ENCODE measurements at regions not wholly inside any gene's neighbourhood (a gene's known extent, or its start where the extent isn't known, plus 50 kb on each side); places are given as distances from the start of the nearest gene placed in this dataset.
"Not testable (repeated sequence)": the region's sequence is repeated elsewhere in the genome, so short reads cannot be mapped to it uniquely, and the experiment has no call there.

DNA sequence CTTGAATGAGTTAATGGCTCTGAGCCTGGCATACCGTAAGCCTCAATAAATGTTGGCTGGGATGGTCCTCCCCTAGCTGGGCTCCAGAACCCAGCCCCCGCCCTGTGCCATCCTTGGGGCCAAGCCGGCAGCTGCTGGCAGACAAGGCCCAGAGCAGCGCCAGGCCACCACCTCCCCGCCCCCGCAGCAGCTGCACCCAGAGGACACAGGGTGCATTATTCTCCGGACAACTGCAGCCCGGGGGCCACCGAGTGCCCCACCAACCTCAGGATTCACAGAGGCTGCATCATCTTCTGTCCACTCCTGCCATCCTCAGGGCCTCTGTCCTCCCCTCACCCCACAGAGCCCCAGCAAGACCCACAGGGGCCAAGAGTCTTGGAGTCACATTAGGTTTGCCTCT, 92.7 kb downstream of the NCOR2 start:
- no peak for DNase-seq

DNA sequence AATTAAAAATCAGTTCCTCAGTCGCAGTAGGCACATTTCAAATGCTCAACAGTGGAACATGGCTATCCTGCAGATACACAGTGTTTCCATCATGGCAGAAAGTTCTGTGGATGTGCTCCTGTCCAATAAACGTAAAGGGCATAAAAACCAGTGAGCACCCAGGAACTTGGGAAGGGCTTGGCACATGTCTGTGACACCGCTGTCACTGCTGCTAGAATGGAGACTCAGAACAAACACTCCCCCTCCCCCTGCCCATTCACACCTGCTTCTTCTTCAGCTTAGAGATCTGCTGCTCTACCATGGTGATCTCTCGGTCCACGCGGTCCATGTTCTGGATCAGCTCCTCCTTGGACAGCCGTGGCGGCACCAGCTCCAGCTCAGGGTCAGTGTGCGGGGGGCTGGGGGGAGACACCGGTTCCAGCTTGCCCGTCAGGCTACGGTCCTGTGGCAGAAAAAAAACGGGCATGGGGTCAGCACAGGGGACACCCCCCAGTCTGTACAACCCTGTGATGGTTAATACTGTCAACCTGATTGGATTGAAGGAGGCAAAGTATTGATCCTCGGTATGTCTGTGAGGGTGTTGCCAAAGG, 94.6 kb downstream of the NCOR2 start:
- no peak for DNase-seq

DNA sequence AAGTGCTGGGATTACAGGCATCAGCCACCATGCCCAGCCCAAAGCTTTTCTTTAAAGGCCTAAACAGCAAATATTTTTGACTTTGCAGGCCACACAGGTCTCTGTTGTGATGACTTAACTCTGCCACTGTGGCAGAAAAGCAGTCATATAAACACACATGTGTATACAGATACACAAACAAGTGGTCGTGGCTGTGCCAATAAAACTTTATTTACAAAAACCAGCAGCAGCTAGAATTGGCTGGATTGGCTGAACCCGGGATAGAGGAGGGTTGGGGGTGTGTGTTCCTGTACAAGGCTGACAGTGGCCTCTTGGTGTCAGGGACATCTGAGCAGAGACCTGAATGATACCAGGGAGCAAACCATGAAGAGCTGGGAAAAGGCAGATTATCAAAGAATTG, 95.6 kb downstream of the NCOR2 start:
- no peak for DNase-seq

DNA sequence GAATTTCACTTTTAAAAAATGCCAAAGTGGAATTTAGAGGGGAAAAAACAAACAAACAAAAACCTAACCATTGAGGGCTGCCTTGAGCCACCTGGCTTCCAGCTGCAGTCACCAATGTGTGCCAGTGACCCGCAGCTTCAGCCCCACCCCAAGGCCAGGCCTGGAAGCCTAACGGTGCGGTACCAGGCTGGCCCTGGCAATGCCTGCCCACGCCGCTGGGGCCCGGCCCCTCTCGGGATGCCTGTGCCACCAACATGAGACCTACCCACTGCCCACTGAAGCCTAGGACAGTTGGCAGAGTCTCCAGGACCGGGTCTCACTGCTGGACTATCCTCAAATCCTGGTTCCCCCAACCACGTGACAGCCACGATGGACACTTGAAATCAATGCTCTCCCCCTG, 96.6 kb downstream of the NCOR2 start:
- no peak for DNase-seq

DNA sequence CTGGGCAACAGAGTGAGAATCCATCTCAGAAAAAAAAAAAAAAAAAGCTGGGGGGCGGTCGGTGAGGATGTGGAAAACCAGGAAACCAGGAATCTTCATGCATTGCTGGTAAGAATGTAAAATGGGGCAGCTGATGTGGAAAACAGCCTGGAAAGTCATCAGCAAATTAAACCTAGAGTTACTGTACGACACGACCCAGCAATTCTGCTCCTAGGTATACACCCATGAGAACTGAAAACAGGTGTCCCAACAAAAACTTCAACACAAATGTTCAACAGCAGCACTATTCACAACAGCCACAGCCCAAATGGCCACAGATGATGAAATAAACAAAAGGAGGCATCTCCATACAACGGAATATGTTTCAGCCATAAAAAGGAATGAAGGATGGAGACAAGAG, 97.3 kb downstream of the NCOR2 start:
- DNase-seq: no peak

DNA sequence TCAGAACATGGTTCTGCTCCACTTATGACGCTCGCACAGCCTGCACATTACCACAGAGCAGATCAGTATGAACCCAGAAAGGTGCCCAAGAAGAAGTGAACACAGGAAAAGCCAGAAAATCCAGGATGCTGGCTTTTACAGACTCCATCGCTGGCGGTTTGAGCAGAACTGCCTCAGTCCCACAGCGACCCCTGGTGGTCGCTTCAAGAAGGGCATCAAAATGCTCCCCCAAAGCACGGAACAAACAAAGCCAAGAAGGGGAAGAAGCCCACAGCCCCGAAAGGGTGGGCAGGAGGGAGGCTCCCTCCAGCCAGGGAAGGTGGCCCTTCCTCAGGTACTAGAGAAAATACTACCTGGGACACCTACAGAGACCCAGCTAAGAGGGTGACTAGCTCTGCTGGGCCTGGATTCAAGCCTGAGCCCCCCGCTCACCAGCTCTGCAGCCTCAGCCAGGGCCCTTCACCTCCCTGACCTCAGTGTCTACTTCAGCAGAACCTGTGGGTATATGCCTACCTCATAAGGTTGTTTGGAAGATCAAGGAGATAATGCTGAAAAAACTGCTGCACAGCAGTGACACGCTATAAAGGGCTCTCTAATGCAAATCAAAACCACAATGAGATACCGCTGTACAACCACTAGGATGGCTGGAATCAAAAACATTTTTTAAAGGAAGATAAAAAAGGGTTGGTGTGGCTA, 98.1 kb downstream of the NCOR2 start:
- DNase-seq: no peak

DNA sequence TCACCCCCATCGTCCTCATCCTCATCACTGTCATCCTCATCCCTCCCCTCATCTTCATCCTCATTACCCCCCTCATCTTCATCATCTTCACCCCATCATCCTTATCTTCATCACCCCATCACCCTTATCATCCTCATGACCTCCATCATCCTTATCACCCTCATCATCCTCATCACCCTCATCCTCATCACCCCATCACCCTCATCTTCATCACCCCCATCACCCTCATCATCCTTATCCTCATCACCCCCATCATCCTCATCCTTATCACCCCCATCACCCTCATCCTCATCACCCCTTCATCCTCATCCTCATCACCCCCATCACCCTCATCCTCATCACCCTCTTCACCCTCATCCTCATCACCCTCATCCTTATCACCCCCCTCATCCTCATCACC, 99.9 kb downstream of the NCOR2 start:
- DNase-seq: not testable (repeated sequence)

DNA sequence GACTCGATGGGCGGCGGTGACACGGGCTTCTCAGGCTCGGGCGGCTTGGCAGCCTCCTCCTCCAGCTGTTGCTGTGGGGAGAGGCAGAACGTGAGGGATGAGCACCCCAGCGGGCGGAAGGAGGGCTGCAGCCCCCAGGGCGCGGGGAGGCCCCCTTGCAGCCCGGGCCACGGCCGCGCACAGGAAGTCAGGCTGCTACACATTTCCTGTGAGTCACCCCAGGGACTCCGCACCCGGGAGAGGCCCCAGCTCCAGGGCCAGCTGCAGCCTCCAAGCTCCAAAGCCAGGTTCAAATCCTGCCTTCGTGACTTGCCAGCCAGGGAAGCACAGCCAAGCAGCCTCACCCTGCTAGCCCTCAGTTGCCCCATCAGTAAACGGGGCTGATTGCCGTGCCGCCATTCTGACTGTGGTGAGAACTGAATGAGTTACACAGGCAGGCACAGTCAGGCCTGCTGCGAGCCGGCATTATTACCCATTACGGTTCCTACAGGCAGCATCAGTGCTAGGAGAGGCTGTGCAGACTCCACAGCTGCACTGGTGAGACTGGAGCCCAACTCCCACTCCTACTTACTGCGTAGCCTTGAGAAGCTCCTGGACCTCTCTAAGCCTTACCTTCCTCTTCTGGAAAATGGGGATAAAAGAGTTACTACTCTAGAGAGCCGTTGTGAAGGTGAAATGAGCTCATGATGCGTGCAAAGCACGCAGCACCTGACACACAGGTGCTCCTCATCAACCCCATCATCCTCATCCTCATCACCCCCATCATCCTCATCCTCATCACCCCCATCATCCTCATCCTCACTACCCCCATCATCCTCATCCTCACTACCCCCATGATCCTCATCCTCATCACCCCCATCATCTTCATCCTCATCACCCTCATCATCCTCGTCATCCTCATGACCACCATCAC, 100.9 kb downstream of the NCOR2 start:
- DNase-seq: no peak

DNA sequence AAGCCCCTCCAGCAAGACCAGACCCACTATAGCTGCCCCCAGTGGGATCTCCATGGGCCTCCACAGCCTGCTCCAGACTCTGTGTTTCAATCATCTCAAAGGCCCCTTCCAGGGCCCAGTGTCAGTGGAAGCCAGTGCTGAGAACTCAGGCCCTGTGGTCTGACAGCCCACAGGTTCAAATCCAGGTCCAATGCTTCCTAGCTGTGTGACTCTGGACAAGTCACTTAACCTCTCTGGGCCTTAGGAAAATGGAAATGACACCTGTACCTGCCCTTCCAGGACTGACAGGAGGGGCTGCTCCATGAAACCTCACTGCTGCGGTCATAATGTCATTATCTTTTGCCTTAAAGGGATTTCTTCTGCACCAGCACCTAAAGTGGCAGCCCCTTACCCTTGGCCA, 101.9 kb downstream of the NCOR2 start:
- no peak for DNase-seq

DNA sequence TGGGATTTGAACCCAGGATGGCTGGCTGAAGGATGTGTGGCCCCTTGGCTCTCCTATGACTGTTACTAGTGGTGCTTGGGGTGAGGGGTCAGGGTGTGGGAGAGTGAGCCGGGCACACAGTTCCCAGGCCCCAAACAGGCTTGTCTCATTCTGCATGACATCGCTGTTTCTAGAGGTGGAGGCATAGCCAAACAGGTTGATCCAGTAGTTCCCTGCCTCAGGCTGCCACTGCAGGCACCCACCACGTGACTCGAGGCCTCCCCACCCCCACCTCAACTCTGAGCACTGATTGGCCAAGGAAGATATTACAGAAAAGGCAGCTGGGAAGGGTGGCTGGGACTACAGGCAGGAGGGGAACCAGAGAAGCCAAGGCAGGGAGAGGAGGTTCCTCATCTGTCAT, 102.6 kb downstream of the NCOR2 start:
- DNase-seq: no peak

DNA sequence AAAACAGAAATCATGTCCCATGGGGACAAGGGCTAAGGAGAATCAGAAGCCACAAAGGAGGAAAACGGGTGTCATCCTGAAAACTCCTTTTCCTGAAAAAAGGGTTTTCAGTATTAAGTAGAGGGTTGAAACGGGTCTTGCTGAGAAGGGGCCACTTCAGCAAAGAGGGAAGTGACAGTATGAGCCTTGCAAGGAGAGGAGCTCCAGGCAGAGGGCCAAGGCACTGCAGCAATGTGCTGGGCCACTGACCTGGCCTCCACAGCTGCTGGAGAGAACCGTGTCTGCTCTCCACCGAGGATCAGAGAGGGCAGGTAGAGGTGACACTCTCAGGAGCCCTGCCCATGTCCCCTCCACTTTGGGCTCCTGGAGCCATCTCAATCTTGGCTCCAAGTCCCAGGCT, 103.3 kb downstream of the NCOR2 start:
- no peak for DNase-seq

DNA sequence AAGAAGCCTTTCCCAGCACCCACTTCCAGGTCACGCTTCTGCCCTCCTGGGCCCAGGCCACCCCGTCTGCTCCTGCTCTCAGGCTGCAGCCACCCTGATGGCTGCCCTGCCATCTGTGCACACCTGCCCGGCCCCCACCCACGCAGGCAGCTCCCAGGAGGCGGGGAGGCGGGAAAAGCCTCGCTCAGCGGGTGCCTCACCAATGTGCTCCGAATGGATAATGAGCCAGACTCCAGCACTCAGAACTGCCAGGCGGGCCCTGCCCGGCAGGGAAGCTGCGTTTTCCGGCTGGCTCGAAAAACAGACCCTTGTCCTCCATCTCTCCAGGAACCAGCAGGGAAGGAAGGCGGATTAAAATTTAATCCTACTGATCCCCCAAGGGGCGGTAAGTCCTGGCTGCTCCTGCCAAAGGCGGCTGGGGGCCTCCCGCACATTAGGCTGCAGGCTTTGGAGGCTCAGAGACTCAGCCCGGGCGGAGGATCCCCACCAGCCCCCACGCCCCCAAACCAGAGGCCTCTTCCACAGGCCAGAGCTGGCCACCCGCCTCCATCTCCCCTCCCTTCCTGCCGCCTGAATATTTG, 104.0 kb downstream of the NCOR2 start:
- DNase-seq: peak; percentile 53

DNA sequence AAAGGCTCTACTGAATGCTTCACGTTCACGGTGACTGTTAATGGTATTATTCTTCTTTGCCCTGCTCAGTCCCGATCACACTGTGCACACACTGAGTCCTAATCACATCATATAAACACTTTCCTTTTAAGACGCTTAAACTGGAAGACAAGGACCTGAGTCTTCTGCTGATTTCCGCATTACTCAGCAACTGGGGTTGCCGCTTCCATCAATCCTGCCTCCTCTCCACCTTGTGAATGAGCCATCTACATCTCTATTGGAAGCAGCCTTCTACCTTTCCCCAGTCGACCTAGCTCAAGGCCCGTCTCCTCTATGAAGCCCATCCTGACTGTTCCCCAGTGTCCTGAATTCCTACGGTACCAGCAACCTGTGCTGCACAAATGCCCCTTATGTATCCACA, 104.7 kb downstream of the NCOR2 start:
- no peak for DNase-seq

DNA sequence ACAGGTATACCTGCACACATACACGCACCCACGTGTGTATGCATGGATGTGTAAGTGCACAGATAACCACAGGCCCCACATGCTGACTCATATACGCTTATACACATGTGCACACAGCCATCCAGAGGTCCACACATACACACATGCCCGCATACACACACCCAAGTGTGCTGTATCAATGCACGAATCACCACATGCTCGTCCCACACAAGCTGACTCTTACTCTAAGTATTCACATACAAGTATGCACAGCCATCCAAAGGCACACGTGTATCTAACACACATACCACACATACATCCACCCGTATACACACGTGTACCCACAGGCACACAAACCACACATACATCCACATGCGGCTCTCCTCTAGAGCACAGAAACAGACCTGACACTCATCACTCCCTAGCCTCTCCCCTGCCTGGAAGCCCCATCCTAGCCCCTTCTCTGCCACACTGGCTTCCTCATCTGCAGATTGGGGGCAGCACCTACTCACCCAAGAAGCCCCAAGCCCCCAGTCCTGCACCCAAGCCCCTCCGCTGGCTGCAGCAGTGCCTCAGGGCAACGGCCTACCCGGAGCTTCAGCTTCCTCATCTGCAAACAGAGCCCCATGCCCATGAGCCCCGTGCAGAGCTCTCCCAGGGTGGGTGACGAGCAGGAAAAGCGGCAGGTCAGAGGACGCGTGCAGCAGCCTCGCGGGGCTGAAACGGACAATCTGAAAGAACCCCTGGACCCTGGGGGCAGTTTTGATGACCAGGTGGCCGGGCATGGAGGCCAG, 105.4 kb downstream of the NCOR2 start:
- no peak for DNase-seq

DNA sequence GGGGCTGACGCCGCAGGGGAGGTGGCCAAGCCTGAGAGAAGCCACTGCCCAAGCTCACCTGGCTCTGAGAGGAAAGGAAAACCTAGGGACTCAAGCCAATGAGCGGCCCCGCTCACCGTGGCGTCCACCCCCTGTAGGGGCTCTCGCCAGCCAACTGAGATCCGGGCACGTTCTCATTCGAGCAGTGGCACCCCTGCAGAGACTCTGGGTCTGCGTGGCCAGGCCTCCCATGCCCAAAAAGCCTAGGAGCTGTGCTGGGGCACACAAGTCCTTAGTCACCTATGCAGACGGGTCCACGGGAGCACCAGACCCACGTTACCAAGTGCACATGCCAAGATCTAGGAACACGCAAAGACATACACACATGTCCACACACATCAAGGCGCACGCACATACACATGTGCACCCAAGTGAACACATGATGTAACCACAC, 106.2 kb downstream of the NCOR2 start:
- DNase-seq: no peak

DNA sequence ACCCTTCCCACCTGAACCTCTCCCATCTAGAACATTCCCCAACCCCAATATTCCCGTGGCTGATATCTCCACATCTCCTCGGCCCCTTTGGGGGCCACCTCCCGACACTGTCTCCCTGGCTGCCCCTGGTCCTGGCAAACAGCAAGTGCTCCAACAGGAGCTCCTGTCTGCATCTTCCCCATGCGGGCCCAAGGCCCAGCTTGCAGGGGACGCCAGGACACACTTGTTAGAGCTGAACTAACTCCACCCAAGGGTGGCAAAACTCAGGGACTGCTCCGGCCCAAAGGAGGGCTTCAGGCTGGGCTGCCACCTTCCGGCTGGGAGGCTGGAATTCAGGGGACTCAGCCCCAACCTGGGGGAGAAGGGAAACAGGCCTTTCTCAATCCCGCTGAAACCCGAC, 106.6 kb downstream of the NCOR2 start:
- no peak for DNase-seq

DNA sequence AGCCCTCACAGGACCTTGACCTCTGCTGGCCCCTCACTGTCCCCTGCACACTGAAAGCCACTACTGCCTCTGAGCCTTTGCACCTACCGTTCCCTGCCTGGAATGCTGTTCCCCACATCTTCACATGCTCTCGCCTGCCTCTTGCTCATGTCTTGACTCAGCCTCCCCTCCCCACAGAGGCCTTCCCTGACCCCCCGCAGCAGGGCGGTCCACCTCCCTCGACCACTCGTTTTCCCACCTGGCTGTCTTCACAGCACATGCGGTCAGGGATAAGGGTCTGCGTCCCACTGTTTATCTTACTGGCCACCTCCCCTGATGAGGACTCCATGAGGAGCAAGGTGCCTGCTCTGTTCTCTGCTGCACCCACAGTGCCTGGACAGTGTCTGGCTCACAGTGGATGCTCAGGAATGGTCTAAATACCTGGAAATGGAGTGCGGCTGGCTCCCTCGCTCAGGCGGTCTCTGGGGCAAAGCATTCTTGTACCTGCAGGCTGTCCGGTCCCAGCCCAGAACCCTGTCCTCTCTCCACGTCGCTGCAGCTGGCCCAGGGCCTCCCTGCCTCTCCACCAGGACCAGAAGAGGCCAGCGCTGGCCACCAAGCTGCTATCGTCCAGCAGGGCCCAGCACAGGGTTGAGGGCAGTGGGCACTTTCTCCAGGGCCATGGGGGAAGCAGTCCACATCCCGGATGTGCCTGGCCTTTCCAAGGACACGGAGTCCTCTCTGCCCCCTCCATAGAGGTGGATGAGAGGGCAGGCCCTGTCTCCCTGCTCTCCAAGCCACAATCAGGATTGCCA, 107.4 kb downstream of the NCOR2 start:
- DNase-seq: no peak

DNA sequence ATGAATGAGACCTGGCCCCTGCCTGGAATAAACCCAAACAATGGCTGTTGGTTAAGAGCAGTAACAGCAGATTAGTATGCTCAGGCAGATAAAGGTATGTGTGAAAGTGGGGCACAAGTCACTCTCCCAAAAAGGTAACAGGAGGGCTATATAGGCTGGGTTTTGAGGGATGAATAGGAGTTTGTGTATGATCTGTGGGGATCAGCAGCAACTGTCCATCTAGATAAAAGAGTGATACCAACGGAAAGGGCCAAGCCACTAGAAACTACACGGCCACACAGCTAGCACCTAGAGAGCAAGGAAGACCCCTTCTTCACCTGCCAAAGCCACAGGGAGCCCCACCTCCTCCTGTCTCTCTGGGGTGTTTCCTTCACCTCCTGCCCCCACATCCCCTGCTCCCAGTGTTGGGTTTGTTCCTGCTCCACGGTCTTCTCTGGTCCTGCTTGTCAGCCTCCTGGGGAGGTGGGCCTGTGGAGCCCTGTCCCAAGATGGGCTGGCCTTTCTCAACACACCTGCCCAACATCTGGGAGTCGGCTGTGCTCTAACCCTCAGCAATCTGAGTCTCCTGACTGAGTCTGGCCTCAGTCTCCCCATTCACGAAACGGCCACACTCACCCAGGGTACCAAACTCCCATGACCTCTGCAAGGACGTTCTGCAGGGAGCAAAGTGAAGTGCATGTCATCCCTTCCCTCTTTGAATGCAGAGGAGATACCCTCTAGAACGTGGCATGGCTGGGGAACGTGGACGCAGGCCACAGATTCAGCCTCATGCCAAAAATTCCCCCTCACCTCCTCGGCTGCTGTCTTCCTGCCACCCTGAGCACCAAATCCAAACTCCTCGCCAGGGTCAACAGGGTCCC, 108.2 kb downstream of the NCOR2 start:
- DNase-seq: no peak

DNA sequence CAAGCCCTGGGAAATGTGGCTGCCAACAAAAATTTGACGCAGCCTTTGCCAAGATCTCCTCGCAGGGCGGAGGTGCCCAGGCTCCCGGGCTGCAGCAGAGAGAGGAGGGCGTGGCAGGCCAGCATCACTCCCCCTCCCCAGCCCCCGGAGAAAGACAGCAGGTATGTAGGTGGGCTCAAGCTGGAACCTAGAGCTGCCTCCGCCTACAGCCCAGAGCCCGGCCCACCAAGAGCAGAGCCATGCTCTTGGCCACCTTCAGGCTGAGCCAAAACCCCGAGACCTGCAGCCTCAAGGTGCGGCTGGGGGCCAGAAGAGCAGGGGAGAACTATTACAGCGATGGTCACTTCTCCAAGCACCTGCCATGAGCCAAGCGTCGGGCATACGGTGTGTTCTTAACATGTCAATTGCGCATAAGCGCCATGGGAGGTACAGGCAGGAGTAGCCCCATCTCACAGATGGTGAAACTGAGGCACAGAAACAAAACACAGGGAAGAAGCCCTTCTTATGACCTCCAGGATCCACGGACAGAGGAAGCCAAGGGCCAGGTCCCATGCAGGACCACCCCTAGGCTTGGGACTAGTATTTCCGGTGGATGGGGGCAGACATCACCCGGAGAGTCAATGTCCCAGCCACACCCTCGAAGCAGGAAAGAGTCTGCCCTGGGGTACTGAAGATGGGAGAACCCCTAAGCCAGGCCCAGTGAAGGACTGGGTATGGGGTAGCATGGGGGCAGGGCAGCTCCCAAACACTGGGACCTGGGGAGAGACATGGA, 109.0 kb downstream of the NCOR2 start:
- no peak for DNase-seq

Measured in NCI-H2227 treated with DMSO at 0.1 percent for 48 hours (cell line).